ENCODE measurements at regions not wholly inside any gene's neighbourhood (a gene's known extent, or its start where the extent isn't known, plus 50 kb on each side); places are given as distances from the start of the nearest gene placed in this dataset.

- Histone ChIP-seq H3K4me3 (ENCODE audit: low read depth, low read length) (no peak overlapping the region), H3K27me3 (ENCODE audit: control insufficient read depth, insufficient read depth, low read length) (no peaks in the 10 kb centered on the region), H3K36me3 (ENCODE audit: control insufficient read depth, insufficient read depth, low read length) (no peaks in the 10 kb centered on the region)
- DNase-seq (ENCODE audit: low read depth) = no peak
- ChIA-PET CTCF (no interaction called here), POLR2A (no interaction called here)
- TF ChIP-seq CTCF (IDR thresholded peaks at IDR 0.05; ENCODE audit: insufficient read depth, low read depth, low read length) = no peak
Measured at GRCh38 chr5:130715541-130715940, 449.5 kb downstream of the HINT1 start.

- H3K36me3 ChIP-seq (ENCODE audit: control insufficient read depth, insufficient read depth, low read length) = no peaks in the 10 kb centered on the region
- no peak overlapping the region for H3K4me3 ChIP-seq (ENCODE audit: low read depth, low read length)
- no peaks in the 10 kb centered on the region for H3K27me3 ChIP-seq (ENCODE audit: control insufficient read depth, insufficient read depth, low read length)
- CTCF ChIA-PET = no interaction called here
- TF ChIP-seq CTCF (IDR thresholded peaks at IDR 0.05; ENCODE audit: insufficient read depth, low read depth, low read length) = no peak
- no peak for DNase-seq (ENCODE audit: low read depth)
- POLR2A ChIA-PET = no interaction called here
Measured at GRCh38 chr5:130714200-130714599, 450.9 kb downstream of the HINT1 start.

- no peak for TF ChIP-seq CTCF (IDR thresholded peaks at IDR 0.05; ENCODE audit: insufficient read depth, low read depth, low read length)
- H3K27me3 ChIP-seq (ENCODE audit: control insufficient read depth, insufficient read depth, low read length) = no peaks in the 10 kb centered on the region
- ChIA-PET CTCF (no interaction called here), POLR2A (no interaction called here)
- no peak for DNase-seq (ENCODE audit: low read depth)
- H3K4me3 ChIP-seq (ENCODE audit: low read depth, low read length) = no peak overlapping the region
- H3K36me3 ChIP-seq (ENCODE audit: control insufficient read depth, insufficient read depth, low read length) = no peaks in the 10 kb centered on the region
Measured at GRCh38 chr5:130712324-130712723, 452.7 kb downstream of the HINT1 start.

- Histone ChIP-seq H3K4me3 (ENCODE audit: low read depth, low read length) (no peak overlapping the region), H3K27me3 (ENCODE audit: control insufficient read depth, insufficient read depth, low read length) (no peaks in the 10 kb centered on the region), H3K36me3 (ENCODE audit: control insufficient read depth, insufficient read depth, low read length) (no peaks in the 10 kb centered on the region)
- CTCF ChIA-PET = no interaction called here
- POLR2A ChIA-PET = no interaction called here
- DNase-seq (ENCODE audit: low read depth) = no peak
- no peak for TF ChIP-seq CTCF (IDR thresholded peaks at IDR 0.05; ENCODE audit: insufficient read depth, low read depth, low read length)
Measured at GRCh38 chr5:130710596-130710995, 454.5 kb downstream of the HINT1 start.

- DNase-seq (ENCODE audit: low read depth) = no peak
- Histone ChIP-seq H3K27me3 (ENCODE audit: control insufficient read depth, insufficient read depth, low read length) (no peaks in the 10 kb centered on the region), H3K36me3 (ENCODE audit: control insufficient read depth, insufficient read depth, low read length) (no peaks in the 10 kb centered on the region), H3K4me3 (ENCODE audit: low read depth, low read length) (no peak overlapping the region)
- TF ChIP-seq CTCF (IDR thresholded peaks at IDR 0.05; ENCODE audit: insufficient read depth, low read depth, low read length) = no peak
- POLR2A ChIA-PET = no interaction called here
- CTCF ChIA-PET = no interaction called here
Measured at GRCh38 chr5:130708754-130709153, 456.3 kb downstream of the HINT1 start.
